ENCODE measurements at regions not wholly inside any gene's neighbourhood (a gene's known extent, or its start where the extent isn't known, plus 50 kb on each side); places are given as distances from the start of the nearest gene placed in this dataset.
"Not testable (repeated sequence)": the region's sequence is repeated elsewhere in the genome, so short reads cannot be mapped to it uniquely, and the experiment has no call there.

- CTCF ChIA-PET = no interaction called here
- no peaks in the 10 kb centered on the region for H3K4me1 Mint-ChIP-seq (ENCODE audit: insufficient read depth, unreplicated experiment)
- no peak for DNase-seq (ENCODE audit: unreplicated experiment)
- H3K9me3 Mint-ChIP-seq (ENCODE audit: unreplicated experiment) = peaks cover 17% of the 10 kb centered on the region
- TF ChIP-seq CTCF (IDR thresholded peaks at IDR 0.05; ENCODE audit: unreplicated experiment) = no peak
- no peaks in the 10 kb centered on the region for H3K36me3 Mint-ChIP-seq (ENCODE audit: insufficient read depth, unreplicated experiment)
- intact Hi-C loops (cut with micrococcal nuclease) = no loop called here
- no TSS peak for BruUV-seq (replicated peaks)
- no peak overlapping the region for H3K27ac Mint-ChIP-seq (ENCODE audit: low read depth, unreplicated experiment)
- no peak overlapping the region for H3K4me3 Mint-ChIP-seq (ENCODE audit: unreplicated experiment)
- no peaks in the 10 kb centered on the region for H3K27me3 Mint-ChIP-seq (ENCODE audit: insufficient read depth, unreplicated experiment)
- POLR2A ChIA-PET = no interaction called here
Measured at GRCh38 chr5:85646641-85647040, 971.1 kb upstream of the COX7C start.

GRCh38 chr5:85647349-85648127 is 970.2 kb upstream of the COX7C start:
- BruUV-seq (replicated peaks) = no TSS peak
- Mint-ChIP-seq H3K27me3 (ENCODE audit: insufficient read depth, unreplicated experiment) (no peaks in the 10 kb centered on the region), H3K4me3 (ENCODE audit: unreplicated experiment) (no peak overlapping the region), H3K27ac (ENCODE audit: low read depth, unreplicated experiment) (no peak overlapping the region), H3K9me3 (ENCODE audit: unreplicated experiment) (peaks cover 17% of the 10 kb centered on the region), H3K36me3 (ENCODE audit: insufficient read depth, unreplicated experiment) (no peaks in the 10 kb centered on the region), H3K4me1 (ENCODE audit: insufficient read depth, unreplicated experiment) (no peaks in the 10 kb centered on the region)
- DNase-seq (ENCODE audit: unreplicated experiment) = no peak
- intact Hi-C loops (cut with micrococcal nuclease) = no loop called here
- TF ChIP-seq CTCF (IDR thresholded peaks at IDR 0.05; ENCODE audit: unreplicated experiment) = no peak
- ChIA-PET CTCF (no interaction called here), POLR2A (no interaction called here)

- intact Hi-C loops (cut with micrococcal nuclease) = no loop called here
- CTCF ChIA-PET = interaction anchor here (0.6 kb wide), 1 partner anchor 61 kb away, joined by 3 read pairs; no protein-coding TSS in a partner anchor
- no peaks in the 10 kb centered on the region for H3K4me1 Mint-ChIP-seq (ENCODE audit: insufficient read depth, unreplicated experiment)
- POLR2A ChIA-PET = no interaction called here
- H3K27me3 Mint-ChIP-seq (ENCODE audit: insufficient read depth, unreplicated experiment) = no peaks in the 10 kb centered on the region
- no TSS peak for BruUV-seq (replicated peaks)
- no peak for TF ChIP-seq CTCF (IDR thresholded peaks at IDR 0.05; ENCODE audit: unreplicated experiment)
- H3K4me3 Mint-ChIP-seq (ENCODE audit: unreplicated experiment) = no peak overlapping the region
- peaks cover 17% of the 10 kb centered on the region for H3K9me3 Mint-ChIP-seq (ENCODE audit: unreplicated experiment)
- DNase-seq (ENCODE audit: unreplicated experiment) = no peak
- no peaks in the 10 kb centered on the region for H3K36me3 Mint-ChIP-seq (ENCODE audit: insufficient read depth, unreplicated experiment)
- no peak overlapping the region for H3K27ac Mint-ChIP-seq (ENCODE audit: low read depth, unreplicated experiment)
Measured at GRCh38 chr5:85648495-85648894, 969.2 kb upstream of the COX7C start.

- no peak overlapping the region for H3K4me3 Mint-ChIP-seq (ENCODE audit: unreplicated experiment)
- POLR2A ChIA-PET = interaction anchor here (0.6 kb wide), 1 partner anchor 49 kb away, joined by 3 read pairs; no protein-coding TSS in a partner anchor
- no peak overlapping the region for H3K27ac Mint-ChIP-seq (ENCODE audit: low read depth, unreplicated experiment)
- no peaks in the 10 kb centered on the region for H3K4me1 Mint-ChIP-seq (ENCODE audit: insufficient read depth, unreplicated experiment)
- no peak for TF ChIP-seq CTCF (IDR thresholded peaks at IDR 0.05; ENCODE audit: unreplicated experiment)
- no peak for DNase-seq (ENCODE audit: unreplicated experiment)
- intact Hi-C loops (cut with micrococcal nuclease) = no loop called here
- BruUV-seq (replicated peaks) = no TSS peak
- H3K9me3 Mint-ChIP-seq (ENCODE audit: unreplicated experiment) = peaks cover 22% of the 10 kb centered on the region
- H3K27me3 Mint-ChIP-seq (ENCODE audit: insufficient read depth, unreplicated experiment) = no peaks in the 10 kb centered on the region
- CTCF ChIA-PET = no interaction called here
- no peaks in the 10 kb centered on the region for H3K36me3 Mint-ChIP-seq (ENCODE audit: insufficient read depth, unreplicated experiment)
Measured at GRCh38 chr5:85651731-85652130, 966.0 kb upstream of the COX7C start.

DNA sequence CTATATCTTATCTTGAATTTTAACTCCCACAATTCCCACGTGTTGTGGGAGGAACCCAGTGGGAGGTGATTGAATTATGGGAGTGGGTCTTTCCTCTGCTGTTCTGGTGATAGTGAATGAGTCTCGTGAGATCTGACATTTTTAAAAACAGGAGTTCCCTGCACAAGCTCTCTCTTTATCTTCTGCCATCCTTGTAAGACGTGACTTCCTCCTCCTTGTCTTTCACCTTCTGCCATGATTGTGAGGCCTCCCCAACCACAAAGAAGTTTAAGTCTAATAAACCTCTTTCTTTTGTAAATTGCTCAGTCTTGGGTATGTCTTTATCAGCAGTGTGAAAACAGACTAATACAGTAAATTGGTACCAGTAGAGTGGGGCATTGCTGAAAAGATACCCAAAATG is 963.6 kb upstream of the COX7C start:
- intact Hi-C loops (cut with micrococcal nuclease); H3K27me3 Mint-ChIP-seq (ENCODE audit: insufficient read depth, unreplicated experiment); H3K36me3 Mint-ChIP-seq (ENCODE audit: insufficient read depth, unreplicated experiment); DNase-seq (ENCODE audit: unreplicated experiment); H3K4me1 Mint-ChIP-seq (ENCODE audit: insufficient read depth, unreplicated experiment); H3K27ac Mint-ChIP-seq (ENCODE audit: low read depth, unreplicated experiment); BruUV-seq (replicated peaks); CTCF ChIA-PET; H3K9me3 Mint-ChIP-seq (ENCODE audit: unreplicated experiment); POLR2A ChIA-PET; H3K4me3 Mint-ChIP-seq (ENCODE audit: unreplicated experiment): not testable (repeated sequence)

Measured in MCF 10A (cell line).